ENCODE measurements at regions not wholly inside any gene's neighbourhood (a gene's known extent, or its start where the extent isn't known, plus 50 kb on each side); places are given as distances from the start of the nearest gene placed in this dataset.

GRCh38 chr12:28089338-28089737 lies 100.9 kb upstream of the CCDC91 start:
- H3K36me3 ChIP-seq (replicated peaks; ENCODE audit: insufficient read depth, low read length): no peaks in the 10 kb centered on the region
- TF ChIP-seq EZH2 (optimal IDR thresholded peaks at IDR 0.05; ENCODE audit: low read depth, low read length) (no peak), EZH2phosphoT487 (IDR thresholded peaks at IDR 0.05; ENCODE audit: low read length) (no peak), CTCF (IDR thresholded peaks at IDR 0.05; ENCODE audit: low read length) (no peak)
- H3K27ac ChIP-seq (ENCODE audit: low read length): no peak overlapping the region
- peaks cover 16% of the 10 kb centered on the region; the same call in 1 of the 2 replicates for H3F3A ChIP-seq (ENCODE audit: insufficient read depth, low read length)
- no peak overlapping the region for H3K4me3 ChIP-seq (ENCODE audit: low read length)
- no peaks in the 10 kb centered on the region for H3K27me3 ChIP-seq (replicated peaks; ENCODE audit: insufficient read depth, low read length)
- H3K9me2 ChIP-seq (replicated peaks; ENCODE audit: insufficient read depth, low read length): no peaks in the 10 kb centered on the region
- no peak overlapping the region; the same call in 1 of the 2 replicates for H3K4me2 ChIP-seq (ENCODE audit: low read depth, low read length)
- H2AFZ ChIP-seq (ENCODE audit: low read length): no peak overlapping the region
- DNase-seq: no peak
- peaks cover 41% of the 10 kb centered on the region for H3K4me1 ChIP-seq (ENCODE audit: low read length)
- no peaks in the 10 kb centered on the region for H4K20me1 ChIP-seq (ENCODE audit: insufficient read depth, low read length)
- no peaks in the 10 kb centered on the region for H3K9me3 ChIP-seq (replicated peaks; ENCODE audit: insufficient read depth, low read length)
- no peaks in the 10 kb centered on the region for H3K79me2 ChIP-seq (ENCODE audit: low read length)
- no peak overlapping the region for H3K9ac ChIP-seq (ENCODE audit: low read length)

GRCh38 chr12:28090835-28091234 lies 99.4 kb upstream of the CCDC91 start:
- no peak overlapping the region for H3K4me3 ChIP-seq (ENCODE audit: low read length)
- no peak overlapping the region for H3K9ac ChIP-seq (ENCODE audit: low read length)
- H3K9me3 ChIP-seq (replicated peaks; ENCODE audit: insufficient read depth, low read length): no peaks in the 10 kb centered on the region
- H3K27ac ChIP-seq (ENCODE audit: low read length): no peak overlapping the region
- no peaks in the 10 kb centered on the region for H3K79me2 ChIP-seq (ENCODE audit: low read length)
- H3K4me1 ChIP-seq (ENCODE audit: low read length): peaks cover 38% of the 10 kb centered on the region
- no peak overlapping the region for H2AFZ ChIP-seq (ENCODE audit: low read length)
- no peak overlapping the region for H3K4me2 ChIP-seq (ENCODE audit: low read depth, low read length)
- H3K36me3 ChIP-seq (replicated peaks; ENCODE audit: insufficient read depth, low read length): no peaks in the 10 kb centered on the region
- H4K20me1 ChIP-seq (ENCODE audit: insufficient read depth, low read length): no peaks in the 10 kb centered on the region
- H3F3A ChIP-seq (ENCODE audit: insufficient read depth, low read length): peaks cover 16% of the 10 kb centered on the region; the same call in 1 of the 2 replicates
- H3K9me2 ChIP-seq (replicated peaks; ENCODE audit: insufficient read depth, low read length): no peaks in the 10 kb centered on the region
- no peak for DNase-seq
- H3K27me3 ChIP-seq (replicated peaks; ENCODE audit: insufficient read depth, low read length): no peaks in the 10 kb centered on the region
- TF ChIP-seq EZH2 (optimal IDR thresholded peaks at IDR 0.05; ENCODE audit: low read depth, low read length): no peak
- no peak for TF ChIP-seq EZH2phosphoT487 (IDR thresholded peaks at IDR 0.05; ENCODE audit: low read length)
- TF ChIP-seq CTCF (IDR thresholded peaks at IDR 0.05; ENCODE audit: low read length): no peak

- Histone ChIP-seq H3K27me3 (replicated peaks; ENCODE audit: insufficient read depth, low read length) (no peaks in the 10 kb centered on the region), H3K4me3 (ENCODE audit: low read length) (no peak overlapping the region), H3K9me2 (replicated peaks; ENCODE audit: insufficient read depth, low read length) (no peaks in the 10 kb centered on the region), H3K9ac (ENCODE audit: low read length) (no peak overlapping the region), H2AFZ (ENCODE audit: low read length) (no peak overlapping the region), H3F3A (ENCODE audit: insufficient read depth, low read length) (peaks cover 9% of the 10 kb centered on the region; the same call in 1 of the 2 replicates), H3K4me1 (ENCODE audit: low read length) (peaks cover 24% of the 10 kb centered on the region), H3K9me3 (replicated peaks; ENCODE audit: insufficient read depth, low read length) (no peaks in the 10 kb centered on the region), H3K27ac (ENCODE audit: low read length) (no peak overlapping the region), H3K4me2 (ENCODE audit: low read depth, low read length) (no peak overlapping the region), H4K20me1 (ENCODE audit: insufficient read depth, low read length) (no peaks in the 10 kb centered on the region), H3K79me2 (ENCODE audit: low read length) (no peaks in the 10 kb centered on the region), H3K36me3 (replicated peaks; ENCODE audit: insufficient read depth, low read length) (no peaks in the 10 kb centered on the region)
- no peak for DNase-seq
- TF ChIP-seq CTCF (IDR thresholded peaks at IDR 0.05; ENCODE audit: low read length): no peak
- TF ChIP-seq EZH2 (optimal IDR thresholded peaks at IDR 0.05; ENCODE audit: low read depth, low read length): no peak
- TF ChIP-seq EZH2phosphoT487 (IDR thresholded peaks at IDR 0.05; ENCODE audit: low read length): no peak
Observed at GRCh38 chr12:28092396-28092795, 97.9 kb upstream of the CCDC91 start.
